ENCODE measurements at regions not wholly inside any gene's neighbourhood (a gene's known extent, or its start where the extent isn't known, plus 50 kb on each side); places are given as distances from the start of the nearest gene placed in this dataset.

GRCh38 chr12:73623421-73623820, 914.2 kb upstream of the ATXN7L3B start:
- Histone ChIP-seq H3K4me3 (no peak overlapping the region), H3K4me1 (no peaks in the 10 kb centered on the region), H3K9me3 (no peaks in the 10 kb centered on the region), H3K36me3 (no peaks in the 10 kb centered on the region), H3K27ac (no peak overlapping the region), H3K27me3 (no peaks in the 10 kb centered on the region)
- DNase-seq (no peak), ATAC-seq (no peak)
- intact Hi-C loops (cut with DNase I), result no loop called here
- TF ChIP-seq CTCF (IDR thresholded peaks at IDR 0.05), result no peak

- DNase-seq (no peak), ATAC-seq (no peak)
- Histone ChIP-seq H3K9me3 (no peaks in the 10 kb centered on the region), H3K27me3 (no peaks in the 10 kb centered on the region), H3K36me3 (no peaks in the 10 kb centered on the region), H3K4me3 (no peak overlapping the region), H3K4me1 (no peaks in the 10 kb centered on the region), H3K27ac (no peak overlapping the region)
- TF ChIP-seq CTCF (IDR thresholded peaks at IDR 0.05), result no peak
- intact Hi-C loops (cut with DNase I), result no loop called here
Observed at GRCh38 chr12:73625226-73625625, 912.4 kb upstream of the ATXN7L3B start.

- intact Hi-C loops (cut with DNase I), result no loop called here
- H3K27me3 ChIP-seq, result no peaks in the 10 kb centered on the region
- DNase-seq, result no peak
- H3K4me3 ChIP-seq, result no peak overlapping the region
- ATAC-seq, result no peak
- H3K9me3 ChIP-seq, result no peaks in the 10 kb centered on the region
- no peak overlapping the region for H3K27ac ChIP-seq
- no peaks in the 10 kb centered on the region for H3K36me3 ChIP-seq
- no peak for TF ChIP-seq CTCF (IDR thresholded peaks at IDR 0.05)
- H3K4me1 ChIP-seq, result no peaks in the 10 kb centered on the region
Observed at GRCh38 chr12:73629171-73629570, 908.5 kb upstream of the ATXN7L3B start.

- intact Hi-C loops (cut with DNase I), result no loop called here
- ATAC-seq (no peak), DNase-seq (no peak)
- no peaks in the 10 kb centered on the region for H3K4me1 ChIP-seq
- H3K9me3 ChIP-seq, result no peaks in the 10 kb centered on the region
- no peak overlapping the region for H3K27ac ChIP-seq
- no peak overlapping the region for H3K4me3 ChIP-seq
- H3K36me3 ChIP-seq, result no peaks in the 10 kb centered on the region
- no peak for TF ChIP-seq CTCF (IDR thresholded peaks at IDR 0.05)
- H3K27me3 ChIP-seq, result no peaks in the 10 kb centered on the region
Observed at GRCh38 chr12:73629893-73630831, 907.5 kb upstream of the ATXN7L3B start.

- no peak for TF ChIP-seq CTCF (IDR thresholded peaks at IDR 0.05)
- H3K27me3 ChIP-seq, result no peaks in the 10 kb centered on the region
- DNase-seq (no peak), ATAC-seq (no peak)
- no peak overlapping the region for H3K27ac ChIP-seq
- intact Hi-C loops (cut with DNase I), result no loop called here
- H3K9me3 ChIP-seq, result no peaks in the 10 kb centered on the region
- H3K36me3 ChIP-seq, result no peaks in the 10 kb centered on the region
- no peaks in the 10 kb centered on the region for H3K4me1 ChIP-seq
- H3K4me3 ChIP-seq, result no peak overlapping the region
Observed at GRCh38 chr12:73632191-73632590, 905.4 kb upstream of the ATXN7L3B start.
